ENCODE measurements at regions not wholly inside any gene's neighbourhood (a gene's known extent, or its start where the extent isn't known, plus 50 kb on each side); places are given as distances from the start of the nearest gene placed in this dataset.
"Not testable (repeated sequence)": the region's sequence is repeated elsewhere in the genome, so short reads cannot be mapped to it uniquely, and the experiment has no call there.

- not testable (repeated sequence) for DNase-seq
Observed at GRCh38 chr2:87354102-87354501, 332.5 kb upstream of the PLGLB1 start.

- DNase-seq = not testable (repeated sequence)
Observed at GRCh38 chr2:87360250-87360649, 338.6 kb upstream of the PLGLB1 start.

GRCh38 chr2:87360927-87361326, 339.3 kb upstream of the PLGLB1 start:
- DNase-seq = not testable (repeated sequence)

- DNase-seq = not testable (repeated sequence)
Observed at GRCh38 chr2:87361805-87362204, 340.2 kb upstream of the PLGLB1 start.

- not testable (repeated sequence) for DNase-seq
Observed at GRCh38 chr2:87364379-87364778, 342.7 kb upstream of the PLGLB1 start.

- DNase-seq = not testable (repeated sequence)
Observed at GRCh38 chr2:87365038-87365437, 343.4 kb upstream of the PLGLB1 start.

GRCh38 chr2:87386063-87386560, 361.8 kb upstream of the PLGLB2 start:
- not testable (repeated sequence) for DNase-seq

GRCh38 chr2:87395784-87396183, 352.1 kb upstream of the PLGLB2 start:
- not testable (repeated sequence) for DNase-seq

- not testable (repeated sequence) for DNase-seq
Observed at GRCh38 chr2:87396551-87397265, 351.2 kb upstream of the PLGLB2 start.

GRCh38 chr2:87397276-87398065, 350.4 kb upstream of the PLGLB2 start:
- not testable (repeated sequence) for DNase-seq

- DNase-seq = not testable (repeated sequence)
Observed at GRCh38 chr2:87398567-87399305, 349.2 kb upstream of the PLGLB2 start.

- DNase-seq = no peak
Observed at GRCh38 chr2:87401726-87402345, 346.1 kb upstream of the PLGLB2 start.

- DNase-seq = no peak
Observed at GRCh38 chr2:87403893-87404175, 344.1 kb upstream of the PLGLB2 start.

- not testable (repeated sequence) for DNase-seq
Observed at GRCh38 chr2:87404411-87405255, 343.3 kb upstream of the PLGLB2 start.

- DNase-seq = not testable (repeated sequence)
Observed at GRCh38 chr2:87405531-87406216, 342.2 kb upstream of the PLGLB2 start.

GRCh38 chr2:87406406-87407175, 341.3 kb upstream of the PLGLB2 start:
- not testable (repeated sequence) for DNase-seq

GRCh38 chr2:87409601-87410000, 338.3 kb upstream of the PLGLB2 start:
- not testable (repeated sequence) for DNase-seq

GRCh38 chr2:87410371-87410770, 337.5 kb upstream of the PLGLB2 start:
- DNase-seq = not testable (repeated sequence)

GRCh38 chr2:87412036-87412820, 335.7 kb upstream of the PLGLB2 start:
- not testable (repeated sequence) for DNase-seq
